ENCODE measurements at regions not wholly inside any gene's neighbourhood (a gene's known extent, or its start where the extent isn't known, plus 50 kb on each side); places are given as distances from the start of the nearest gene placed in this dataset.

- H3K4me3 ChIP-seq (ENCODE audit: low read depth, low read length) = no peak overlapping the region
- no peak for TF ChIP-seq CTCF (IDR thresholded peaks at IDR 0.05; ENCODE audit: control insufficient read depth, extremely low read depth, insufficient read depth)
- no peak for DNase-seq (ENCODE audit: low read depth)
Observed at GRCh38 chr6:3512832-3513231, 56.0 kb upstream of the SLC22A23 start.

- TF ChIP-seq CTCF (IDR thresholded peaks at IDR 0.05; ENCODE audit: control insufficient read depth, extremely low read depth, insufficient read depth) = no peak
- no peak overlapping the region for H3K4me3 ChIP-seq (ENCODE audit: low read depth, low read length)
- DNase-seq (ENCODE audit: low read depth) = no peak
Observed at GRCh38 chr6:3510617-3511016, 53.8 kb upstream of the SLC22A23 start.

GRCh38 chr6:3510178-3510577 is 53.3 kb upstream of the SLC22A23 start:
- H3K4me3 ChIP-seq (ENCODE audit: low read depth, low read length) = no peak overlapping the region
- no peak for TF ChIP-seq CTCF (IDR thresholded peaks at IDR 0.05; ENCODE audit: control insufficient read depth, extremely low read depth, insufficient read depth)
- DNase-seq (ENCODE audit: low read depth) = no peak

GRCh38 chr6:3509336-3509735 is 52.5 kb upstream of the SLC22A23 start:
- DNase-seq (ENCODE audit: low read depth) = no peak
- H3K4me3 ChIP-seq (ENCODE audit: low read depth, low read length) = no peak overlapping the region
- TF ChIP-seq CTCF (IDR thresholded peaks at IDR 0.05; ENCODE audit: control insufficient read depth, extremely low read depth, insufficient read depth) = no peak

GRCh38 chr6:3506751-3507383 is 50.0 kb upstream of the SLC22A23 start:
- no peak overlapping the region for H3K4me3 ChIP-seq (ENCODE audit: low read depth, low read length)
- DNase-seq (ENCODE audit: low read depth) = peak; percentile 91
- TF ChIP-seq CTCF (IDR thresholded peaks at IDR 0.05; ENCODE audit: control insufficient read depth, extremely low read depth, insufficient read depth) = no peak
